ENCODE measurements at regions not wholly inside any gene's neighbourhood (a gene's known extent, or its start where the extent isn't known, plus 50 kb on each side); places are given as distances from the start of the nearest gene placed in this dataset.

- no peak for TF ChIP-seq POLR2A (IDR thresholded peaks at IDR 0.05)
- TF ChIP-seq CTCF (IDR thresholded peaks at IDR 0.05) = no peak
- TF ChIP-seq POLR2AphosphoS5 (IDR thresholded peaks at IDR 0.05) = no peak
Observed at GRCh38 chr2:242024751-242025355, 155.3 kb downstream of the RTP5 start.
